NCI-H524 (cell line): ENCODE measurements at regions not wholly inside any gene's neighbourhood (a gene's known extent, or its start where the extent isn't known, plus 50 kb on each side); places are given as distances from the start of the nearest gene placed in this dataset.

Experiments used
- DNase-seq, 2 experiments: peaks; one replicate each; lab custom pipeline; 2025; lab: John Stamatoyannopoulos, UW

GRCh38 chr13:40191186-40191980 is 475.1 kb downstream of the FOXO1 start:
- DNase-seq = no peak

DNA sequence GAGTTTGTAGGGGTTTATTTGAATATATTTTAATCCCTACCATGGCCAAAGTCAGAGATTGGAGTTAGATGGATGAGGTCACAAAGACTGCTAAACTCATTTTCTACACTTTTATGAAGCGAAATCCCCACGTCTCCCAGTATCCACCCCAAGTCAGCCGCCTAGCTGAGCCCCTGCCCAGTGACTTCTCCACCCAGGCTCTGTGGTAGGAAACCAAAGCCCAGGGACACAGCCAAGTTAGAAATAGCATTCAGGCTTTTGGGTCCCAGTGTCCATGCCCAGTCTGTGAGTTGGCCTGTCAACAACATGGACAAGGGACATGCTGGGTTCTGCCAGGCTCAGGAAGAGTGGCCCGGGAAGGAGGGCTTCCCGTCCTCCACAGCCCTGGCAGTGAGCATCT is 474.0 kb downstream of the FOXO1 start:
- DNase-seq = no peak

DNA sequence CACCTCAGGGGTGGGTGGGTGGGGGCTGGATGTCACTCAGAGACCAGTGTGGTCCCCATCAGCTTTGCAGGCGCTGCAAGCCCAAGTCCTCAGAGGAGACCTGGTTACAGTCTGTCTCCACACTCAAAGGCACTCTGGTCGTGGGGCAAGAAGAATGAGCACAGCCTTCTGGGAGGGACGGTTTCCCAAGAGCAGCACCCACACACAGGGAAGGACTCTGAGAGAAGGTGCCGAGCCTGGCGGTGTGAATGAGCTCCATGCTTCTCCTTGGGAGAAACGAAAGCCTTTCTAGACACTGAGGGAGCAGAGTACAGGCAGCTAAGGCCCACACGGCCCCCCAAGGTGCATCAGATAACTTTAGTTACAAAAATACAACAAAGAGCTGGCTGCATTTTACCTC is 473.6 kb downstream of the FOXO1 start:
- DNase-seq = no peak

- no peak for DNase-seq
Measured at GRCh38 chr13:40193286-40194223, 472.9 kb downstream of the FOXO1 start.

DNA sequence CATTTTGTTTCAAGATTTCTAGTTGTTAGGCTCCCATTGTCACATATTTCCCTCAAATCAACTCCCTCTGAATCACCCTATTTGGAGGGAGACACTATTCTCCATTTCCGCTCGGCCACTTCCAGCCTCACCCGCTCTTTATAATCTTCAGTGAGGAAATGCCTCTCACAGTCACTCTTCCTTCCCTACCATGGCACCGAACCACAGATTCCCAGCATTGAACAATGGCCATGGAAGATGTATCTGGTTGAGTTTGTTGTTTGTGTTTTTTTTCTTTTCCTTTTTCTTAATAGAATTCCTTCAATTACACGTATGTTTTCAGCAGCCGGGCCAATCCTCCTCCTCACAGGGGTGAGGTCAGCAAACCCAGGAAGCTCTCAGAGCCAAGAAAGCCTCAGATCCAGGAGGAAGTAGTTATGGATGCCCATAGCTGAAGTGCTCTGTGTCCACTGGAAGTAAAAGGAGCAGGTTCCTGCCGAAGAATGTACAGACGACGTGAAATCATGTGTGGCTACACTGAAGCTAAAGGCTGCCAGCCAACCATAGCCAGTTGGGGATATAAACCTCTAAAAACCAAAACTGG is 472.1 kb downstream of the FOXO1 start:
- no peak for DNase-seq

DNA sequence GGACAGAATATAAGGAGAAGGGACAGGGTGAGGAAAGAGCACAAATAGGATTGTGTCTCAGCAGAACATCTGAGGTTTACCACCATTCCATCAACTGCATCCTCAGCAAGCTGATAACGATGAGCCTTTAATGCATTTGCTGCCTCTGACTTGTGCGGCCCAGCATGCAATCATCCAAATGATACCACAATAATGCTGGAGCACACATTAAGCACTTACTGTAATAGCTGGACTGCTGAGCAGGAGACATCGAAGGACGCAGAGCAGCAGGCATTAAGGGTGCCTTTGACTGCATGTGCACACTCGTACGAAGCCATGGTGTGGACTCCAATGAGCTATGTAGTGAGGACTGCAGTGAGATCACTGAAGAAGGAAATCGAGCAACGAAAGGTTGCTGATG is 469.4 kb downstream of the FOXO1 start:
- no peak for DNase-seq

DNA sequence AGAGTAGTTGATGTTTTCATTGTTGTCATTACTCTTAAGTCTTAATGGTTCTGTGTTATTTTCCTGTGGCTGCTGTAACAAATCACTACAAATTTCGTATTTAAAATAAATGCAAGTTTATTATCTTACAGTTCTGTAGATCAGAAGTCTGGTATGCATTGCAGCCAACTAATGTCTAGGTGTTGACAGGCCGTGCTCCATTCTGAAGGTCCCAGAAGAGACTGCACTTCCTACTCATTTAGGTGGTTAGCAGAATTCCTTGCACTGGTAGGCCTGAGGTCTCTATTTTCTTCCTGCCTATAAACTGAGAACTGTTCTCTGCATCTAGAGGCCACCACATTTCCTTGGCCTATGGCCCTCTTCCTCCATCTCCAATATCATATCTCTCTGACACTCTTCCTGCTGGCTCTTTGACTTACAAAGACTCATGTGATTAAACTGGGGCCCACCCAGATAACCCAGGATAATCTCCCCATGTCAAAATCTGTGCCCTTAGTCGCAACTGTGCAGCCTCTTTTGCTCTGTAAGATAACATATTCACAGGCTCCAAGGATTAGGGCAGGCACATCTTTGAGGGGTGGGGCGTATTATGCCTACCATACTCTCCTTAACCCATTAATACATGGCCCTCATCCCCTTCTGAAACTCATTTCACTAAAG is 468.4 kb downstream of the FOXO1 start:
- no peak for DNase-seq

GRCh38 chr13:40200273-40200978 is 466.0 kb downstream of the FOXO1 start:
- DNase-seq = no peak

DNA sequence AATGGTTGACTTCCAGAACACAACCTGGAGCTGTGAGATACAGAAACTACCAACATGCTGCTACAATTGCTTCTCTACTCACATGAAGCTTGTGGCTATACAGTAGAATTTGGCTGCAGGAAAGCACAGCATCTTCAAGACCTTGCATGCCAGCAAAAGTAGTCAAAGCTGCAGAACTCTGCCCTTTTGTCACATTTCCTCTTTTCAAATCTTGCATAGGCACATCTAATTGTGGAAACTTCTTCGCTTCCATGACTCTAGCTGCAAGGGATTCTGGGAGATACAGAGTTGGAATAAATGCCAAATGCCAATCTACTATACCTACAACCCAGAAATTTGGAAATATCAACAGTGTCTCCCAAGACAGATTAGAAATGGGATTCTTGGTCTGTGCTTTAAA is 462.2 kb downstream of the FOXO1 start:
- DNase-seq = no peak

DNA sequence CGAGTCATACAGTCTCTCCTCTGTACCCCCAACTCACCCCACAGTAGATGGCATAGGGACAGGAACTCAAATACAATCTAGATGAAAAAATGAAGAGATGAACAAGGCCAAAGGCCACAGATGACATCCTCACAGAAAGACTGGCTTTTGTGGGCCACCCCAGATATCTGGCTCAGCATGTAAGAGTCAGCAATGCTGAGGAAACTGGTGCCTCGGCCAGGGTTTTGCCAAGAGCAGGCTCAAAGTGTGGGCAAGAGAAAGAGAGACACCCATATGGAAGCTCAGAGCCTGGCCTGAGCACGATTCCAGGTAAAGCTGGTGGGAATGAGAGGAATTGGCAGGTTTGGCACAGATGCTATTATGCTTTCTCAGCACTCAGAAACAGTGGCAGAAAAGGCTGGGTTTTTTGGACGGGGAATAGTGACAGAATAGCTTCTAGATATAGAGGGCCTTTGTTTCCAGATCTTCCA is 460.6 kb downstream of the FOXO1 start:
- no peak for DNase-seq

- DNase-seq = no peak
Measured at GRCh38 chr13:40206241-40207000, 460.0 kb downstream of the FOXO1 start.

DNA sequence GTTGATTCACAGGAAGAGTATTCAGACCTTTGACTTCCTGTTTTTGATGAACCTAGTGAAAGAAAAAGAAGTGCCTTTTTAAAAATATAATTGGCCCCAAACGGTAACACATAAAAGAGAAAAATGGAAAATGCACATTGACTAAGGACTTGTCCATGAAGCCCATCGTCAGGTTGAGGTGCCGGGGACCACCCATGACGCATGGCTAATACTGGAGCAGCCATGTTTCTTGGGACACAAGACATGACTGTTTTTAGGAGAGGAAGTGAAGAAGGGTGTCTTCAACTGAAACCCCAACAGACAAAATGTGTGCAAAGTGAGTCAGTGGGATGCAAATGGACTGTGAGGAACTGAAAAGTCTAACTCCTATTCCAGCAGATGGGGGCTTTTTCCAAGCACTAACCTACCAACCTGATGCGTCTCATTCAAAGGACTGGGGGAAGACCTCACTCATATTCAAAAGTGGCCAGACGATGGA is 459.4 kb downstream of the FOXO1 start:
- DNase-seq = no peak

DNA sequence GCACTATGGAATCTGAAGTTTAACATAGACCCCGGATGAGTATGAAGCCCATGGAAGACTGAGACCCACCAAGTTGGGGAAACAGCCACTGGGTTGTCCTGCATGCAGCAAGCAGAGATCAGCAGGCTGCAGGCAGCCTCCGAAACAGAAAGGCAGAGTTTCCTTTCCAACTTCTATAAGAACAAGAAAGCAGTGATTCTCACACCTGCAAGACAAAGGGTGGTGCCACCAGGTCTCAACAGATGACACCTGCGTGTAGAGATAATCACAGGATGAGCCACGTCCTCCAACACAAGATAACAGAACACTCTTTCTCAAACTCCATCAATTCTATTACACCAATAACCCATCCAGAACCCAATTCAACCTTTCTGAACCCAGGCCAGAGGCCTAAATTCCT is 457.9 kb downstream of the FOXO1 start:
- DNase-seq = no peak

DNA sequence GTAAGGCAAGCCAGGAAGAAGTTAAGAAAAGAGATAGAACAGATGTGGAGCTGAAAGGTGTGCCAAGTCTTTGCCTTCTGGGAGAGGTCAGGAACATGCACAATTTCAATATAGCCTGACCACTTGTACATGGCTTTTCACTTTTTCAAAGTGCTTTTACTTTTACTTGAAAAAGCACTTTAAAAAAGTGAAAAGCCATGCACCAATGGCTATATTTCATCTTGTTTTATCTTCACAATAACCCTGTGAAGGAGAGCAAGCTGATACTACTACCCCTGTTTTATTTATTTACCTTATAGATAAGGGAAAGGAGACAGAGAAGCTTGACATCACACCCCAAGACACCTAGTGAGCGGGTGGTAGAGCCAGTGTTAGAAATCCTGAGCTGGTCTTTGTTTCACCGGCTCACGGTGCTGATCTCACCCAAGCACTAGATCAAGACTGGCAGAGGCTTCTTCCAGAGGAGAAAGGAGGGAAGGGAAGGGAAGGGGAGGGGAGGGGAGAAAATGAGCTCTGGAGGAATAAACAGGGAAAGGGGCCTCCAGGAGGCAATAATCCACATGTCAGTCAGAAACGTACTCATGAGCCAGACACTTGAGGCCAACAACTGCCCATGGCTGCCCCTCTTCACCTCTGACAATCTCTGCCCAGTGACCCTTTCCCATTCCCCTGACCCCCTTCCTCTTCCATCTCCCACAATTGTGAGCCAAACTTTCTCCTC is 455.4 kb downstream of the FOXO1 start:
- no peak for DNase-seq

DNA sequence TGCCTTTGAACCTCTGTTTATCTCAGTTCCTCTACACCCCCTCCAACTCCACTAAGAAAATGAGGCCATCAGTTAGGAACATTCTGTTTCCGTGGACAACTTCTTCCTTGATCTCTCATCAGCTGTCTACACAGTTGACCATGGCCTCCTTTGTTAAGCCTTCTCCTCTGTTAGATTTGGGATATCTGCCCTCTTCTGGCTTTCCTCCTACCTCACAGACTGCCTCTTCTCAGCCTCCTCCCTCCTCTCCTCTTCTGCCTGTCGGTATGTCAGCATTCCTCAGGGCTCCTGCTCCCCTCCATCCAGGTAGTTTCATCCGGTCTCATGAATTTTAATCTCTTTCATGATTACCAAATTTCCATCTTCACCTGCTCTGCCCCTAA is 454.9 kb downstream of the FOXO1 start:
- DNase-seq = no peak

GRCh38 chr13:40213779-40214178 is 452.7 kb downstream of the FOXO1 start:
- DNase-seq = no peak

DNA sequence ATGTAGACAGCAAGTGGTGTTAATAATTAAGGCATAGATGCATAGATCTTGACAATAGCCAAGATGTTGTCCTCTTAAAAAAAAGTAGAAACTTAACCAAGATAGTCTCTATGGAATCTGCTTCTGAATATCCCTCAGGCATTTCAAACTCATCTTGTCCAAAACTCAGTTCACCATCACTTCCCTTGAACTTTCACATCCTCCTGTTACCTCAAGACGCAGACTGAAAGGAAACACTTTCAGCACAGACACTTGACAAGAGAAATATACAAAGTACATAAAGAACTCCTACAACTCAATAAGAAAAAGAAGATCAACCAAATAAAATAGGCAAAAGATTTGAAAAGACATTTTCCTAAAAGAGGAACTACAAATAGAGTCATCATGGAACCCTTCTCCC is 451.1 kb downstream of the FOXO1 start:
- DNase-seq = no peak

GRCh38 chr13:40215747-40216146 is 450.7 kb downstream of the FOXO1 start:
- DNase-seq = no peak

- DNase-seq = no peak
Measured at GRCh38 chr13:40217675-40218074, 448.8 kb downstream of the FOXO1 start.
